ENCODE measurements at regions not wholly inside any gene's neighbourhood (a gene's known extent, or its start where the extent isn't known, plus 50 kb on each side); places are given as distances from the start of the nearest gene placed in this dataset.
"Not testable (repeated sequence)": the region's sequence is repeated elsewhere in the genome, so short reads cannot be mapped to it uniquely, and the experiment has no call there.

DNA sequence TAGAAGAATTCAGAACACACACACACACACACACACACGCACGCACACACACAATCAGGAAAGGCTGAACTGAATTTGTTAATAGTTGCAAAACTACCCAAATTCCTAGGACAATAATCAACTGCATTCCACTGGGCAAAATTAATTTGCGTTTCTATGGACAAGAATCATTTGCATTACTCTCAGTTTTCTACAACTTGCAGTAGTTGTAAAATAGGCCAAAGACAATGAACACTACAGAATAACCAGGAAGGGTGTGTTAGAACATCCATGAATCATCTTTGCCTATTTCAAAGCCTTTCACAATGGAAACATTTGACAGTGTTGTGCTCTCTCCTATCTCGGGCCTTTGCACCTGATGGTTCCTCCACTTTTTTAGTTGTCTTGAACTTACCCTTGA lies 77.1 kb upstream of the IGFBP7 start:
- no peak for TF ChIP-seq CTCF (IDR thresholded peaks at IDR 0.05)
- DNase-seq (ENCODE audit: low spot score) (no peak), ATAC-seq (ENCODE audit: insufficient number of reproducible peaks, low FRiP score, low read depth) (no peak)
- H3K4me3 ChIP-seq: no peak overlapping the region
- H3K9me3 ChIP-seq: no peaks in the 10 kb centered on the region
- H3K36me3 ChIP-seq: no peaks in the 10 kb centered on the region
- H3K27ac ChIP-seq: no peak overlapping the region
- H3K4me1 ChIP-seq (ENCODE audit: control insufficient read depth in 1 of 2, low read depth in 2 of 2): peaks cover 0 to 7% of the 10 kb centered on the region in 2 donors
- H3K27me3 ChIP-seq (replicated peaks; ENCODE audit: insufficient read depth): no peaks in the 10 kb centered on the region

GRCh38 chr4:57184378-57185029 lies 74.3 kb upstream of the IGFBP7 start:
- TF ChIP-seq CTCF (IDR thresholded peaks at IDR 0.05): no peak
- no peaks in the 10 kb centered on the region for H3K4me1 ChIP-seq (ENCODE audit: control insufficient read depth in 1 of 2, low read depth in 2 of 2)
- H3K36me3 ChIP-seq: no peaks in the 10 kb centered on the region
- no peaks in the 10 kb centered on the region for H3K27me3 ChIP-seq (replicated peaks; ENCODE audit: insufficient read depth)
- DNase-seq (ENCODE audit: low spot score): no peak
- no peak overlapping the region for H3K4me3 ChIP-seq
- H3K9me3 ChIP-seq: no peaks in the 10 kb centered on the region
- H3K27ac ChIP-seq: no peak overlapping the region
- ATAC-seq (ENCODE audit: insufficient number of reproducible peaks, low FRiP score, low read depth): no peak

GRCh38 chr4:57182132-57182874 lies 72.1 kb upstream of the IGFBP7 start:
- Histone ChIP-seq H3K27ac (no peak overlapping the region), H3K9me3 (no peaks in the 10 kb centered on the region), H3K27me3 (replicated peaks; ENCODE audit: insufficient read depth) (no peaks in the 10 kb centered on the region), H3K36me3 (no peaks in the 10 kb centered on the region), H3K4me3 (no peak overlapping the region), H3K4me1 (ENCODE audit: control insufficient read depth in 1 of 2, low read depth in 2 of 2) (no peaks in the 10 kb centered on the region)
- ATAC-seq (ENCODE audit: insufficient number of reproducible peaks, low FRiP score, low read depth) (no peak), DNase-seq (ENCODE audit: low spot score) (no peak)
- no peak for TF ChIP-seq CTCF (IDR thresholded peaks at IDR 0.05)

GRCh38 chr4:57173136-57173535 lies 63.0 kb upstream of the IGFBP7 start:
- DNase-seq (ENCODE audit: low spot score); H3K4me1 ChIP-seq (ENCODE audit: control insufficient read depth in 1 of 2, low read depth in 2 of 2); H3K36me3 ChIP-seq; ATAC-seq (ENCODE audit: insufficient number of reproducible peaks, low FRiP score, low read depth); H3K27me3 ChIP-seq (replicated peaks; ENCODE audit: insufficient read depth); H3K9me3 ChIP-seq; H3K27ac ChIP-seq; H3K4me3 ChIP-seq: not testable (repeated sequence)

DNA sequence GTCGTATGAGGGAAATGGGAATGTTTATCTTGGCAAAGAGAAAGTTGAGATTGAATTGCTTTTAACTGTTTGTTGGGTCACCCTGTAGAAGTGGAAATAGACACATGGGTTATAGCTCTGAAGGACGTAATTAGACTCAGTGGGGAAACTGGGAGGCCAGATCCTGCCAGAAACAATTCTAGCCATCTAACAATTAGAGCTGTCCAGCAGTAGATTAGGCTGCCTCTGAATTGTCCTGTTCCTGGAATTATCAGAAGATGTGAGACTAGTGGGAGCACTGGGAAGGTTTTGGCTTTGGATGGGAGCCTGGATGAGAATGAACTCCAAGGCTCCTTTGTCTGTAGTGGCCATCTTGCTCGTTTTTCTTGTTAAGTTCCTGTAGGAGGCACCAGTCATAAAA lies 61.9 kb upstream of the IGFBP7 start:
- DNase-seq (ENCODE audit: low spot score) (no peak), ATAC-seq (ENCODE audit: insufficient number of reproducible peaks, low FRiP score, low read depth) (no peak)
- Histone ChIP-seq H3K27ac (no peak overlapping the region), H3K4me1 (ENCODE audit: control insufficient read depth in 1 of 2, low read depth in 2 of 2) (no peaks in the 10 kb centered on the region), H3K9me3 (no peaks in the 10 kb centered on the region), H3K36me3 (no peaks in the 10 kb centered on the region), H3K4me3 (no peak overlapping the region), H3K27me3 (replicated peaks; ENCODE audit: insufficient read depth) (no peaks in the 10 kb centered on the region)
- no peak for TF ChIP-seq CTCF (IDR thresholded peaks at IDR 0.05)

Data from thoracic aorta (tissue), 2 donors.